ENCODE measurements at regions not wholly inside any gene's neighbourhood (a gene's known extent, or its start where the extent isn't known, plus 50 kb on each side); places are given as distances from the start of the nearest gene placed in this dataset.

DNA sequence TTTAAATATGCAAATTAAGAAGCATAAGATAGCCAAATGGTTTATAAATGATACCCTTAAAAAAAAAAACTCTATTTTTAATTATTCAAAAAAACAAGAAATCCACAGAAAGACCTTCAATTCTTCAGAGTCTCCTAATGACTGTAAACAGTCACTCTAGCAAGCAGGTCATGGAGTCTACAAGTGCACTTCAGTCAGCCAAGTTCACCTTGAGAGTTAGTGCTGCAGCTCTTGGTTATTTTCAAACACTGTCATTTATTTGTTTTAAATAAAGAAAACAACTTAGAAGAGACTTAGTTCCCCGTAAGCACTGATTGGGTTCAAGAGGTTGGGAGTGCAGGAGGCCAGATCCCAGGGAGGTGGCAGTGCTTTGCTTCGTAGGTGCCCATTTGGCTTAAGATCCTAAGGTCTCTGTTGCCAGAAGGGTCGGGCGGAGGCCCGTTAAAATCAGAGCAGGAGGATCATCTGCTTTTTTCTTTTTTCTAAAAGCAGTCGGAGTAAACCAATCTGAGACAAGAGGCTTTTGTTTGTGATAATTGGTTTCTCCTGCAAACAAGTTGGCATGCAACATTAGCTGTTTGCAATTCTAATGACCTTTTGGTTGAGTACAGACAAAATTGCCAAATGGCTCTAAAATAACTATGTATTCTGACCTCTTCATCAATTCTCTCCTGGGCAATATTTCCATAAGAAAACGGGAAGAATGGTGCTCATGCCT is 86.4 kb upstream of the ELMO1 start:
- no peaks in the 10 kb centered on the region for H3K4me1 ChIP-seq (replicated peaks)
- no peaks in the 10 kb centered on the region for H3K36me3 ChIP-seq
- no peaks in the 10 kb centered on the region for H3K27me3 ChIP-seq (replicated peaks)
- DNase-seq (ENCODE audit: low read depth in 1 of 2, low spot score in 2 of 2): no peak
- no peak overlapping the region for H3K4me3 ChIP-seq
- H3K27ac ChIP-seq: no peak overlapping the region
- H3K9me3 ChIP-seq (replicated peaks): no peaks in the 10 kb centered on the region

DNA sequence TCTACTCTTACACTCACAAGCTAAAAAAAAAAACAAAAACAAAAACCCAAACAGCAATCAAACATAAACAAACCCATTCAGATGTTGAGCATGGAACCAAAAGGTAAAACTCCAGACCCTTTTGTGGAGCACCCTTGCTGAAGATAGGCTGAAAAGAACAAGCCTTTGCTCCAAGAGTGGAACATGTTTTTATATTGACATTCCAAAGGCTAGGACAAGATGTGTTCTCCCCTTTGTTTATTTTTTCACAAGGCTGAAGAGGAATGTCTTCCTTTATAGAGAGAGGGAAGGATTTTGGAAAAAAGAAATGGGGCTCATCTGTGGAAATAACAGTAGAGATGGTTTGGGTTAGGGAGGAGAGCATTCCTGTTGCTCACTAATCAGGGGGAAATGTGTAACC is 87.2 kb upstream of the ELMO1 start:
- Histone ChIP-seq H3K27ac (no peak overlapping the region), H3K36me3 (no peaks in the 10 kb centered on the region), H3K4me3 (no peak overlapping the region), H3K27me3 (replicated peaks) (no peaks in the 10 kb centered on the region), H3K9me3 (replicated peaks) (no peaks in the 10 kb centered on the region), H3K4me1 (replicated peaks) (no peaks in the 10 kb centered on the region)
- no peak for DNase-seq (ENCODE audit: low read depth in 1 of 2, low spot score in 2 of 2)

DNA sequence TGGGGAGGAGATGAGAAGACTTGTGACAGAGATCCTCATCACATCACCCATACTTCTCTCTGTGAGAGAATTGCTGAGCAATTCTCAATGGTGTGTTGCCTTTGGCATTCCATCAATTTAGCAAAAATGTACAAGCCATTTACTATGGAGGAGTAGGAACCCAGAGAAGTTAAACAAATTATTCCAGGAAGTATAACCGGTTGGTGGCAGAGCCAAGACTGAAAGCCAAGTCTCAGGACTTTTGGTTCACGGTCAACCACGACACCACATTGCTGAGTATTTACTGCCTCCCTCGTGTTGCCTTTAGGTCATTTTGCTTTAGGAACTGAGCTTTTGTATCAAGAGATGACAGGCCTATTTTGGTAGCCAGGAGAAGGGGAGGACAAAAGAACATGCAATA is 88.0 kb upstream of the ELMO1 start:
- H3K27me3 ChIP-seq (replicated peaks): no peaks in the 10 kb centered on the region
- no peaks in the 10 kb centered on the region for H3K36me3 ChIP-seq
- no peak for DNase-seq (ENCODE audit: low read depth in 1 of 2, low spot score in 2 of 2)
- H3K4me1 ChIP-seq (replicated peaks): no peaks in the 10 kb centered on the region
- no peak overlapping the region for H3K27ac ChIP-seq
- H3K9me3 ChIP-seq (replicated peaks): no peaks in the 10 kb centered on the region
- H3K4me3 ChIP-seq: no peak overlapping the region

DNA sequence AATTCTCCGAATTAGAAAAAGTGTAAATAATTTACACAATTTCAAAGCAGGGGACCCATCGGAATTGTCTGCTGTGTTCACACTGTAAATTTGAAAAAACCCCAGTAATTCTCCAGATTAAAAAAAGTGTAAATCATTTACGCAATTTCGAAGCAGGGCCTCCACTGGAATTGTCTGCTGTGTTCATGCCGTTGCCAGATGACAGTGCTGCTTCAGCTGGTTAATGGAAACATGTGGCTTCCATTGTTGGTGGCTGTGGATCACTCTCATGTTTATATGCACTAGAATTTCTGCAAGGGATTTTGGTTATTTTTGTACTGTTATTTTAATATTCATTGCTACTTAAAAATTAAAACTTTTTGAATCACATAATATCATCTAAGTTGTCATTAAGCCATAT is 88.8 kb upstream of the ELMO1 start:
- H3K4me1 ChIP-seq (replicated peaks): no peaks in the 10 kb centered on the region
- H3K4me3 ChIP-seq: no peak overlapping the region
- H3K27me3 ChIP-seq (replicated peaks): no peaks in the 10 kb centered on the region
- DNase-seq (ENCODE audit: low read depth in 1 of 2, low spot score in 2 of 2): no peak
- no peaks in the 10 kb centered on the region for H3K36me3 ChIP-seq
- H3K27ac ChIP-seq: no peak overlapping the region
- H3K9me3 ChIP-seq (replicated peaks): no peaks in the 10 kb centered on the region

DNA sequence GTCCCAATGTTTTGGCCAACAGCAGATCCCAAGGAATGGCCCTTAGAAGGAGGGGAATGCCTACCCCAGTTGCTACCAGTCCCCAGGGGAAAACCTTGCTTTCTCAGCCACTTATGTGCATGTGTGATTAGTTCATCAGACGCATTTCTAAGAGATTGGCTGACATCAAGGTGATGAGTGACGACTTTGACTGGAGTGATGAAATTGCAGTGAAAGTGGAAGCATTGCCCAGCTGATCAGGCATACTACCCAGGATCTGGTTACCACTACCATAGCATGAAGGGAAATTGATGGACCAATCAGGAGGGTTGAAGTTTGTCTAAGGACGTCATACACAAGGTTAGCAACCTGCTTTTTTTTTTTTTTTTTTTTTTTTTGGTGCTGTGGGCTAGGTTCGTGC is 90.3 kb upstream of the ELMO1 start:
- DNase-seq (ENCODE audit: low read depth in 1 of 2, low spot score in 2 of 2): no peak
- Histone ChIP-seq H3K36me3 (no peaks in the 10 kb centered on the region), H3K4me3 (no peak overlapping the region), H3K27me3 (replicated peaks) (no peaks in the 10 kb centered on the region), H3K9me3 (replicated peaks) (no peaks in the 10 kb centered on the region), H3K27ac (no peak overlapping the region), H3K4me1 (replicated peaks) (no peaks in the 10 kb centered on the region)

DNA sequence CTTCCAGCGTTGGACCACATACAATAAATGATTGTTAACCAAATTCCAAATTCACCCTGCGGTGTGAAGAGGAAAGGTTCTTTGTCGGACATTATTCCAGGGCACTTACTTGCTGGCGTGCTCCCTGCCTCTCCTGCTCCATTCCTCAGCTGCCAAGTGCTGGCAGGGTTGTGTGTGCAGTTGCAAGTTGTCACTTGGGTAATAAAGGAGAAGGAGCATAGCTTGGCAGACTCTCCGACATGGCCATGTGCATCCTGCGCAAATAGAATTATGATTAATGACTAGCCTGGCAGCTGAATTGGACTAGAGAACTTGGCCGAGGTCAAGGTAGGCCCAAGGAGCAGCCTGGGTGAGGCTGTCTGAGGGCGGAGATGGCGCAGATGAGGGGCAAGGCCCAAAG is 92.3 kb upstream of the ELMO1 start:
- Histone ChIP-seq H3K27me3 (replicated peaks) (no peaks in the 10 kb centered on the region), H3K36me3 (no peaks in the 10 kb centered on the region)

DNA sequence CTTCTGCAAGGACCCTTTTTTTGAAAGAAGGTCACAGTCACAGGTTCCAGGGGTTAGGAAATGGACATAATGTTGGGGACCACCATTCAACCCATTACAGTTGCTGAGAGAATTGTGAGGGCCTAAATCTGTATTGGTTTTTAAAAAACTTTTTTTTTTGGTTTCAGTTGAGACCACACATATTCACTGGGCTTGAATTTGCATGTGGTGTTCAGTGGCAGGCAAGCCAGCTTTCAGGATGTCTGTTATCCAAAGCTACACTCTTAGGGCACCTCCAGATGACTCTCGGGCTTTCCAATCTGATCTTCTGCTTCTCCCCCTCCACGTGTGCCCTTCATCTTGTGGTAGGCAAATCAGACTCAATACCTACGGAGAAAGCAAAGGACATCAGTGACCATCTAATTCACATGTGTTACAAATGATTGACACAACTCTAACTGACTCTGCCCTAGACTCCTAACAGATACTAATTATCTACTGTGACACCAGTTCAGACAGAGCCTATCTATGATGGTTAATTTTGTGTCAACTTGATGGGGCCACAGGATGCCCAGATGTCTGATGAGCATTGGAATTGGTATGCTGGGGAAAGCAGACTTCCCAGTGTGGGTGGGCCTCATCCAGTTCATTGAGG is 93.3 kb upstream of the ELMO1 start:
- H3K4me1 ChIP-seq (replicated peaks): no peaks in the 10 kb centered on the region
- H3K9me3 ChIP-seq (replicated peaks): no peaks in the 10 kb centered on the region
- no peaks in the 10 kb centered on the region for H3K36me3 ChIP-seq
- DNase-seq (ENCODE audit: low read depth in 1 of 2, low spot score in 2 of 2): no peak
- no peaks in the 10 kb centered on the region for H3K27me3 ChIP-seq (replicated peaks)
- no peak overlapping the region for H3K4me3 ChIP-seq
- no peak overlapping the region for H3K27ac ChIP-seq

More for the DNA sequence above, 92.3 kb upstream of the ELMO1 start:
- Histone ChIP-seq H3K27ac (no peak overlapping the region), H3K4me3 (no peak overlapping the region), H3K9me3 (replicated peaks) (no peaks in the 10 kb centered on the region), H3K4me1 (replicated peaks) (no peaks in the 10 kb centered on the region)
- no peak for DNase-seq (ENCODE audit: low read depth in 1 of 2, low spot score in 2 of 2)

DNA sequence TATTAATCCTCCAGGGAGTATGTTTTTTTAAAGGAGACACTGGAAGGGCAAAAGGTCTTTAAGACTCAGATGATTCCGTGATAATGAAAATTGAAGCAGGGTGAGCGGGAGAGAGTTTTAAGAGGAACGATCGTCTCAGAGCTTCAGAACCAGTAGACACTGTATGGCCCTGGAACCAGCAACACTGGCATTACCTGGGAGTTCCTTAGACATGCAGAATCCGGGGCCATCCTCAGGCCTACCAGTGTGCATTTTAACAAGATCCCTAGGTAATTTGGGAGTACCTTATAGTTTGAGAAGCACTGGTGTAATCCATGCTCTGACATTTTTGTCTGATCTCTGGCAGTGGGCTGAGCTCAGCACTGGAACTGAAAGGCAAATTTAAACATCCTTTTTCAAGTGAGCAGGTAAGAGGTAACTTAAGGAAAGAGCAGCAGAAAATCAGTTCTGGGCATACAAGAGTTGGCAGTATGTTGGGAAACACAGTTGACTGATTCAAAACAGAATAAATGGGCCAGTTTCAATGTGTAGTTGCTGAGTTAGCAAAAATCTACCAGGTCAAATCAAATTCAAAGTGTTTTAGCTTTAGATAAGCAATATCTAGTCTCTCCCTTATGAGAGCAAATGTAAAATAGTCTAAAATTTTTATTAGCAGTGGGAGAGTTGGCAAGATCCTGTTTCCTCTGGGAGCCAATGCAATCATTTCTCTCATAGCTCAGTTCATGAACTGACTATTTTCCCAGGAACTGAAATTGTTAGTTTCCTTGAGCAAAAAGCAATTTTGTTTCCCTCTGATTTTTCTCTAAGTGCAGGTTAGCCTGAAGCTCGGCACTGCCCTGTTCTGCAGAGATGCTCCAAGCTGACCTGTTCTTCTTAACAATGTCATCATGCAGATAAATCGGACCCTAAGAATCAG is 97.2 kb upstream of the ELMO1 start:
- Histone ChIP-seq H3K36me3 (no peaks in the 10 kb centered on the region), H3K4me3 (no peak overlapping the region), H3K27me3 (replicated peaks) (no peaks in the 10 kb centered on the region), H3K4me1 (replicated peaks) (no peaks in the 10 kb centered on the region), H3K27ac (no peak overlapping the region), H3K9me3 (replicated peaks) (no peaks in the 10 kb centered on the region)
- no peak for DNase-seq (ENCODE audit: low read depth in 1 of 2, low spot score in 2 of 2)

DNA sequence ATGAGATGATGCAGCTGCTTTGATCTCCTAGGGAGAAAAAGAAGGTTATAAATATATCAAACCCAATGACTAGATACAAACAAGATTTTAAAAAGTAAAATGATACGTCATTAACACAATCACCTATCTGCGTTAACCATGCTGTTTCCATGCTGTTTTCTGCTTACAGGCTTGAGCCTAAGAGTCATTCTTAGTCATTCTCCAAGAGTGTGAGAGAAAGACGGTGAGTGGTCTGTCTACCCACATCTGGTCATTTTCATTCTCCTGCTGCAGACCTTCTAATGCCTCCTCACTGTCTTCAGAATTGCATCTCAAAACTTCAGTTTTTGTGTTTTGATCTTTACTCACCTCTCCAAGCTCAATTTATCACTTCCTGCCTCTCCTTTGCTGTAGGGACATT is 98.0 kb upstream of the ELMO1 start:
- Histone ChIP-seq H3K9me3 (replicated peaks) (no peaks in the 10 kb centered on the region), H3K27ac (no peak overlapping the region), H3K4me1 (replicated peaks) (no peaks in the 10 kb centered on the region), H3K4me3 (no peak overlapping the region), H3K27me3 (replicated peaks) (no peaks in the 10 kb centered on the region), H3K36me3 (no peaks in the 10 kb centered on the region)
- DNase-seq (ENCODE audit: low read depth in 1 of 2, low spot score in 2 of 2): no peak

DNA sequence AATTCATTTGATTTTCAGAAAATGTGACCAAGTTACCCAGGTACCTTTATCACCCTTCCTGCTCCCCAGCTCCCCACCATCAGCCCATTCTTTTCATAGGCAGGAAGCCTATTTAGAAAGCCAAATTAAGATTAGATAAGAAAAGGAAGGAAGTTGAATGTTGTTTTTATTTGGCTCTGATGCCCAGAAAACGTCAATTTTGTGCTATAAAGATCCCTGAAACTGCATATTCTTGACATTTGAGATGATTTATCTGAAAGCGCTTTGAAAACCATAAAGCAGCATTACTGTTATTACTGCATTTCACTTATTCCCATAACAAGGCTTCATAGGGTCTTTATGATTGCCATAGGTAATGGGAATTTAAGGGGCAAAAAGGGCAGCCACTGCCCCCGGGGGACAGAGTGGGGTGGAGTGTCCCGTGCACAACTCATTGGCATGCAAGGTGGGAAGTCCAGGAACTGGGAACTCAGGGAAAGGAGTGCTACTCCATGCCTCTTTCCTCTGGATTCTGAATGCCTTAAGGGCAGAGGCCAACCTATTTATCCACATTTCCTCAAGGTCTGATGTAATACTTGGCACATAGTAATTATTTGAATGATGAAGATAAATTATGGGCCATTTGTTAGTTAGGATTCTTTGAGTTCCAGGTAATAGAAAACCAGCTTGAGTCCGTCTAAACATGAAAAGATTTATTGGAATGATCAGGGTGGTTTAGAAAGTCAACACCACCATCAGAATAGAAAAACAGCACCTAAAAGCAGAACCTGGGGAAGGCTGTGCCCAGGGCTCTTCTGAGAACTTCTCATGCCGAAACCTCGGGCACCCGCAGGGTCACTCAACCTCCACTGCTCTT is 100.6 kb upstream of the ELMO1 start:
- Histone ChIP-seq H3K27me3 (replicated peaks) (no peaks in the 10 kb centered on the region), H3K4me1 (replicated peaks) (no peaks in the 10 kb centered on the region), H3K36me3 (no peaks in the 10 kb centered on the region), H3K27ac (no peak overlapping the region), H3K9me3 (replicated peaks) (no peaks in the 10 kb centered on the region), H3K4me3 (no peak overlapping the region)
- DNase-seq (ENCODE audit: low read depth in 1 of 2, low spot score in 2 of 2): no peak

DNA sequence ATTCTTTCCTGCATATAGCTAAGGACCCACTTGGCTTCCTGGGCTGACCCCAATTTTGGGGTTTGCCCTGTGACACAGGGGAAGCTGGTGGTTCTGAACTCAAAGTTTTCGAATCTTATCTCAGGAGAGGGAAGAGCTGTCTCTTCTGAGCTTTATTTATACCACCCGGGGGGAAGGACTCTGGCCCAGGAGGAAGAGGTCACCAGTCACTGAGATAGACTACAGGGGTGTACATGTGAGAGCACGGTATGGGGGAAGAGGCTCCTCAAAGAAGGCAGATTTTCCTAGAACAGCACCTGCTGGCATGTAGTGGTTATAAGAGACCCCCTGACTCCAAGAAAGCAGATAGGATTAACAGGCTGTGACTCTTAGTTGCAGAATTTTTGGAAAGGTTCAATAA is 101.8 kb upstream of the ELMO1 start:
- Histone ChIP-seq H3K27me3 (replicated peaks) (no peaks in the 10 kb centered on the region), H3K36me3 (no peaks in the 10 kb centered on the region), H3K4me1 (replicated peaks) (no peaks in the 10 kb centered on the region), H3K27ac (no peak overlapping the region), H3K9me3 (replicated peaks) (no peaks in the 10 kb centered on the region), H3K4me3 (no peak overlapping the region)
- no peak for DNase-seq (ENCODE audit: low read depth in 1 of 2, low spot score in 2 of 2)

DNA sequence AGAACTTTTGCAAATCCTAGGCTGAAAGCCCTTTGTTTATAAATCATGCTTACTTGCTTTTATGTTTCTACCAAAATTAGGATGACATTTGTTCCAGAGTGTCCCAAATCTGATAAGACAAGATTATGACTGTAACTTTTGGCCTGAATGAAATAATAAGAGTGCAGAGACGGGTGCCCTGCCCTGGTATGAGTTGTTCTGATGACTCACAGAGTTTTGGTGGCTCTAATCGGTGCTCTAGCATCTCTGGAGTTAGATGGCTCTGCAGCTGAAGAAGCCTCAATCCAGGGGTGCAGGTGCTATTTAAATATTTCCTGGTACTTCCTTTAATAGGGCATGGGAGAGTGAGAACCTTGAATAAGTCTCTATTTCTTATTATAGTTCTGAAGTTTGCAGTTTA is 102.2 kb upstream of the ELMO1 start:
- H3K36me3 ChIP-seq: no peaks in the 10 kb centered on the region
- no peak overlapping the region for H3K4me3 ChIP-seq
- H3K4me1 ChIP-seq (replicated peaks): no peaks in the 10 kb centered on the region
- no peaks in the 10 kb centered on the region for H3K27me3 ChIP-seq (replicated peaks)
- H3K9me3 ChIP-seq (replicated peaks): no peaks in the 10 kb centered on the region
- no peak overlapping the region for H3K27ac ChIP-seq
- DNase-seq (ENCODE audit: low read depth in 1 of 2, low spot score in 2 of 2): no peak

DNA sequence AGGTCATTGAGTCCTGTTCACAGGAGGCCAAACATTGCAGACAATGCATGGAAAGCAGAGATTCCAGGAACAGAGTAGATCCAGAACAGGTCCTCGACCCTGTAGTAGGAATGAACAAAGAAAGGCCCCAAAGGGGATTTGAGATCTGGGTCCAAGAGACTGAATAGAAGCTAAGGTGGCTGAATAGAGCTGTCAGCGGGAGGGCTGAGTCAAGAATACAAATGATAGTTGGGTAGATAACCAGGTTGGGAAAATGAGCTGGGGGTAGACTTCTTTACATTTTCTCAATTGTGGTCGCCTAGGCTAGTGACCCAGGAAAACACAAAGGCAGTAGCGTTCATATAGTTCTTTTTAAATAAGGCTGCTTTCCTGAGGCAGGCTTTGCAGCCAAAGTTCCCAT is 103.4 kb upstream of the ELMO1 start:
- no peak overlapping the region for H3K4me3 ChIP-seq
- H3K4me1 ChIP-seq (replicated peaks): no peaks in the 10 kb centered on the region
- H3K36me3 ChIP-seq: no peaks in the 10 kb centered on the region
- no peak overlapping the region for H3K27ac ChIP-seq
- no peak for DNase-seq (ENCODE audit: low read depth in 1 of 2, low spot score in 2 of 2)
- H3K27me3 ChIP-seq (replicated peaks): no peaks in the 10 kb centered on the region
- no peaks in the 10 kb centered on the region for H3K9me3 ChIP-seq (replicated peaks)

Measured in SJSA1 (cell line).